PC-3 (cell line): ENCODE measurements at regions not wholly inside any gene's neighbourhood (a gene's known extent, or its start where the extent isn't known, plus 50 kb on each side); places are given as distances from the start of the nearest gene placed in this dataset.

Source experiments
- ATAC-seq: fragments of 200-7000 bp; cut with Tn5 transposase; 2 replicates; pipeline ENCODE4 v1.9.1; 2020; ENCODE audit warnings: mild to moderate bottlenecking, moderate library complexity
- BruUV-seq: library from RNA; stranded (reverse); fragments of 400-500 nt; replicated peaks from 2 replicates; lab custom pipeline; 2021; lab: Mats Ljungman, UMichigan
- CTCF ChIA-PET: fragments of 300-600 bp; sonication (Branson Sonifier 250); formaldehyde crosslinking; loops from one replicate; lab custom pipeline; 2022; ENCODE audit warnings: antibody characterized with exemption; lab: Charles Lee
- POLR2A ChIA-PET: fragments of 300-600 bp; sonication (Branson Sonifier 250); formaldehyde crosslinking; loops from one replicate; lab custom pipeline; 2022; ENCODE audit warnings: antibody characterized with exemption; ENCODE audit not compliant: unreplicated experiment; lab: Charles Lee
- DNase-seq: peaks from one replicate; pipeline ENCODE4 v3.0.0-alpha.2; 2015
- H2AFZ ChIP-seq: fragments of 300-600 bp; sonication (generic); 2 replicates; pipeline ENCODE4 v1.6.0; 2016; ENCODE audit warnings: antibody characterized with exemption, low read length
- H3F3A ChIP-seq: fragments of 300-600 bp; sonication (generic); one replicate; pipeline ENCODE4 v1.6.0; 2017; ENCODE audit warnings: antibody characterized with exemption, low read length, control low read depth, mild to moderate bottlenecking; ENCODE audit not compliant: unreplicated experiment
- H3K27ac ChIP-seq: fragments of 300-600 bp; sonication (generic); 2 replicates; pipeline ENCODE4 v1.5.1; 2016; ENCODE audit warnings: mild to moderate bottlenecking, low read length
- H3K27me3 ChIP-seq: fragments of 300-600 bp; sonication (generic); 2 replicates; pipeline ENCODE4 v1.6.1; 2016; ENCODE audit warnings: low read length, mixed read lengths
- H3K36me3 ChIP-seq: fragments of 300-600 bp; sonication (generic); 2 replicates; pipeline ENCODE4 v1.6.1; 2016; ENCODE audit warnings: low read depth, mixed run types, low read length, mixed read lengths
- H3K4me1 ChIP-seq: fragments of 300-600 bp; sonication (generic); 2 replicates; pipeline ENCODE4 v1.5.1; 2016; ENCODE audit warnings: low read length; ENCODE audit not compliant: insufficient read depth
- H3K4me2 ChIP-seq: fragments of 300-600 bp; sonication (generic); 2 replicates; pipeline ENCODE4 v1.6.0; 2016; ENCODE audit warnings: low read length
- H3K4me3 ChIP-seq: fragments of 300-600 bp; sonication (generic); 2 replicates; pipeline ENCODE4 v1.5.1; 2016; ENCODE audit warnings: mild to moderate bottlenecking, low read length, mixed read lengths
- H3K79me2 ChIP-seq: fragments of 300-600 bp; sonication (generic); 2 replicates; pipeline ENCODE4 v1.6.1; 2017; ENCODE audit warnings: low read length, mixed read lengths
- H3K9ac ChIP-seq: fragments of 300-600 bp; sonication (generic); 2 replicates; pipeline ENCODE4 v1.6.0; 2016; ENCODE audit warnings: mild to moderate bottlenecking, low read length
- H3K9me2 ChIP-seq: fragments of 300-600 bp; sonication (generic); replicated peaks from 2 replicates; pipeline ENCODE4 v1.6.1; 2016; ENCODE audit warnings: mixed run types, low read length, mixed read lengths
- H3K9me3 ChIP-seq: fragments of 300-600 bp; sonication (generic); 2 replicates; pipeline ENCODE4 v1.6.1; 2016; ENCODE audit warnings: low read length, mixed read lengths
- H4K20me1 ChIP-seq: fragments of 300-600 bp; sonication (generic); 2 replicates; pipeline ENCODE4 v1.6.1; 2016; ENCODE audit warnings: low read length, mixed read lengths
- EZH2 ChIP-seq: fragments of 300-600 bp; sonication (generic); IDR thresholded peaks from one replicate; pipeline ENCODE4 v1.6.1; 2017; ENCODE audit warnings: antibody characterized with exemption, mild to moderate bottlenecking, low read length; ENCODE audit not compliant: unreplicated experiment
- EZH2phosphoT487 ChIP-seq: fragments of 300-600 bp; sonication (generic); IDR thresholded peaks from 2 replicates; pipeline ENCODE4 v1.6.1; 2018; ENCODE audit warnings: mild to moderate bottlenecking, antibody characterized with exemption, low read length, borderline replicate concordance
- intact Hi-C: fragments of 100-400 bp; cut with micrococcal nuclease; formaldehyde crosslinking; loops from 2 replicates; pipeline ENCODE4 v1.9.0; 2023
- TF ChIP-seq, protein P1 (sequence below): fragments of 300-600 bp; sonication (generic); conservative IDR thresholded peaks from 2 replicates; pipeline ENCODE4 v1.5.1; 2017; ENCODE audit warnings: antibody characterized with exemption, low read depth, mild to moderate bottlenecking, low read length

GRCh38 chr15:93327364-93327763 lies 238.4 kb upstream of the RGMA start:
- TF ChIP-seq EZH2phosphoT487 (no peak), EZH2 (no peak)
- TF ChIP-seq, protein P1, sequence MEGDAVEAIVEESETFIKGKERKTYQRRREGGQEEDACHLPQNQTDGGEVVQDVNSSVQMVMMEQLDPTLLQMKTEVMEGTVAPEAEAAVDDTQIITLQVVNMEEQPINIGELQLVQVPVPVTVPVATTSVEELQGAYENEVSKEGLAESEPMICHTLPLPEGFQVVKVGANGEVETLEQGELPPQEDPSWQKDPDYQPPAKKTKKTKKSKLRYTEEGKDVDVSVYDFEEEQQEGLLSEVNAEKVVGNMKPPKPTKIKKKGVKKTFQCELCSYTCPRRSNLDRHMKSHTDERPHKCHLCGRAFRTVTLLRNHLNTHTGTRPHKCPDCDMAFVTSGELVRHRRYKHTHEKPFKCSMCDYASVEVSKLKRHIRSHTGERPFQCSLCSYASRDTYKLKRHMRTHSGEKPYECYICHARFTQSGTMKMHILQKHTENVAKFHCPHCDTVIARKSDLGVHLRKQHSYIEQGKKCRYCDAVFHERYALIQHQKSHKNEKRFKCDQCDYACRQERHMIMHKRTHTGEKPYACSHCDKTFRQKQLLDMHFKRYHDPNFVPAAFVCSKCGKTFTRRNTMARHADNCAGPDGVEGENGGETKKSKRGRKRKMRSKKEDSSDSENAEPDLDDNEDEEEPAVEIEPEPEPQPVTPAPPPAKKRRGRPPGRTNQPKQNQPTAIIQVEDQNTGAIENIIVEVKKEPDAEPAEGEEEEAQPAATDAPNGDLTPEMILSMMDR = no peak
- Histone ChIP-seq H3K4me1 (no peaks in the 10 kb centered on the region), H4K20me1 (no peaks in the 10 kb centered on the region), H3K9me2 (no peaks in the 10 kb centered on the region), H3K79me2 (no peaks in the 10 kb centered on the region), H3F3A (no peaks in the 10 kb centered on the region), H3K27ac (no peak overlapping the region), H3K4me3 (no peak overlapping the region), H3K4me2 (no peak overlapping the region), H2AFZ (no peak overlapping the region), H3K9me3 (no peaks in the 10 kb centered on the region), H3K9ac (no peak overlapping the region), H3K36me3 (no peaks in the 10 kb centered on the region), H3K27me3 (peaks cover 49% of the 10 kb centered on the region)
- DNase-seq = no peak
- no TSS peak for BruUV-seq
- intact Hi-C loops = no loop called here
- ChIA-PET CTCF (no interaction called here), POLR2A (no interaction called here)
- ATAC-seq = no peak

DNA sequence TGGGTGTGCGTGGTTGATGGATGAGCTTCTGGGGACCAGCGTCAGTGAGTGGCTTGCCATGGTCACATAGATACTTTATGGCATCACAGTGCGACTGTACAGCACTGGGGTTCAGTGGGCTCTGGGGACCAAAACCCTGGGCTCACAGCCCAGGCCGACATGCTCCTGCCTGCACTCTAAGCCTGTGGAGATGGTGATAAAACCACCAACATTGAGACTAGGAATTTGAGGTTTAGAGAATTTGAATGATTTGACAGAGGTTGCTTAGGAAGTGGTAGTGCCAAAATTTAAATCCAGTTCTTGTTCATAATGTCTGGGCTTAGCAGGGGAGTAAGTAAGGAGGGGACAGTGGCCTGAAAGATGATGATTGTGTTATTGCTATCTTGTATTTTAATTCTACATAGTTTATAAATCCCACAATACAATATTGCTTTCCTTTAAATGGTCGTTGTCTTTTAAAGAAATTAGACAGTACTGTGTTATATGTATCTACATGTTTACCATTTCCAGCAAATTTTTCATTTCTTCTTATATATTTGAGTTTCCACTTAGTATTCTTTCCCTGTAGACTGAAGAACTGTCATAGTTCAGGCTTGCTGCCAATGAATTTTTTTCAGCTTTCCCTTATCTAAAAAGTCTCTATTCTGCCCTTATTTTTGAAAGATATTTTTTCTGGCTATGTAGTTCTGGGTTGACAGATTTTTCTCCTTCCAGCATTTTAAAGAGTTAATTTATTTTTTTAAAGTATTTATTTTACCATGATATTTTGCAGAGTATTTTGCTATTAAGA lies 235.4 kb upstream of the RGMA start:
- H3K9ac ChIP-seq = no peak overlapping the region
- no peaks in the 10 kb centered on the region for H3K9me2 ChIP-seq
- no peak overlapping the region for H3K4me2 ChIP-seq
- intact Hi-C loops = no loop called here
- H3F3A ChIP-seq = no peaks in the 10 kb centered on the region
- TF ChIP-seq EZH2 (no peak), EZH2phosphoT487 (no peak)
- TF ChIP-seq, protein P1 = no peak
- POLR2A ChIA-PET = no interaction called here
- no peak overlapping the region for H3K4me3 ChIP-seq
- H3K9me3 ChIP-seq = no peaks in the 10 kb centered on the region
- no peaks in the 10 kb centered on the region for H3K79me2 ChIP-seq
- DNase-seq (no peak), ATAC-seq (no peak)
- CTCF ChIA-PET = no interaction called here
- no peak overlapping the region for H2AFZ ChIP-seq
- H4K20me1 ChIP-seq = no peaks in the 10 kb centered on the region
- BruUV-seq = no TSS peak
- peaks cover 28% of the 10 kb centered on the region for H3K27me3 ChIP-seq
- no peaks in the 10 kb centered on the region for H3K36me3 ChIP-seq
- no peaks in the 10 kb centered on the region for H3K4me1 ChIP-seq
- no peak overlapping the region for H3K27ac ChIP-seq

GRCh38 chr15:93321881-93322282 lies 232.9 kb upstream of the RGMA start:
- no peaks in the 10 kb centered on the region for H3K36me3 ChIP-seq
- CTCF ChIA-PET = no interaction called here
- H3K4me1 ChIP-seq = no peaks in the 10 kb centered on the region
- no peak overlapping the region for H2AFZ ChIP-seq
- TF ChIP-seq EZH2 (no peak), EZH2phosphoT487 (no peak)
- TF ChIP-seq, protein P1 = no peak
- POLR2A ChIA-PET = no interaction called here
- no peaks in the 10 kb centered on the region for H3K9me2 ChIP-seq
- H3K4me3 ChIP-seq = no peak overlapping the region
- no peaks in the 10 kb centered on the region for H3K9me3 ChIP-seq
- H3K27ac ChIP-seq = no peak overlapping the region
- H4K20me1 ChIP-seq = no peaks in the 10 kb centered on the region
- no peak overlapping the region for H3K9ac ChIP-seq
- peaks cover 22% of the 10 kb centered on the region; the same call in 1 of the 2 replicates for H3K27me3 ChIP-seq
- H3F3A ChIP-seq = no peaks in the 10 kb centered on the region
- ATAC-seq = no peak; the same call in 1 of the 2 replicates
- no peaks in the 10 kb centered on the region for H3K79me2 ChIP-seq
- BruUV-seq = no TSS peak
- H3K4me2 ChIP-seq = no peak overlapping the region
- intact Hi-C loops = no loop called here
- DNase-seq = peak; percentile 34
